ENCODE measurements at regions not wholly inside any gene's neighbourhood (a gene's known extent, or its start where the extent isn't known, plus 50 kb on each side); places are given as distances from the start of the nearest gene placed in this dataset.

- WGBS, 2 experiments (ENCODE audit: low coverage in 1 of 2, low lambda C conversion rate in 2 of 2, missing lambda C conversion rate in 2 of 2), result 93 to 95% methylated on average over 8 of the region's 8 CpGs
- Histone ChIP-seq H3K79me2 (ENCODE audit: insufficient read depth) (no peaks in the 10 kb centered on the region), H3K4me2 (ENCODE audit: unreplicated experiment) (no peak overlapping the region), H3K27ac (no peak overlapping the region), H3F3A (ENCODE audit: insufficient read depth) (peaks cover 9% of the 10 kb centered on the region; the same call in 1 of the 2 replicates), H3K36me3 (ENCODE audit: low read depth) (no peaks in the 10 kb centered on the region), H3K9me3 (ENCODE audit: low read depth) (no peaks in the 10 kb centered on the region), H3K27me3 (replicated peaks; ENCODE audit: insufficient read depth) (no peaks in the 10 kb centered on the region), H3K4me1 (ENCODE audit: insufficient read depth) (peaks cover 25% of the 10 kb centered on the region), H4K20me1 (ENCODE audit: insufficient read depth) (no peaks in the 10 kb centered on the region), H3K9ac (no peak overlapping the region), H3K9me2 (ENCODE audit: insufficient read depth) (no peaks in the 10 kb centered on the region), H3K4me3 (no peak overlapping the region), H2AFZ (no peak overlapping the region)
- no peak for DNase-seq
- TF ChIP-seq EZH2phosphoT487 (IDR thresholded peaks at IDR 0.05; ENCODE audit: insufficient read depth, low read depth), result no peak
- TF ChIP-seq EZH2 (IDR thresholded peaks at IDR 0.05; ENCODE audit: insufficient read depth, poor library complexity, severe bottlenecking), result no peak
- in situ Hi-C loops (cut with MboI), result no loop called here
Observed at GRCh38 chr1:94623560-94624148, 82.1 kb upstream of the F3 start.

GRCh38 chr1:94622757-94623156, 81.2 kb upstream of the F3 start:
- peaks cover 25% of the 10 kb centered on the region for H3K4me1 ChIP-seq (ENCODE audit: insufficient read depth)
- peak; percentile 53 for DNase-seq
- no peaks in the 10 kb centered on the region for H4K20me1 ChIP-seq (ENCODE audit: insufficient read depth)
- H3K9me3 ChIP-seq (ENCODE audit: low read depth), result no peaks in the 10 kb centered on the region
- H3F3A ChIP-seq (ENCODE audit: insufficient read depth), result peaks cover 9% of the 10 kb centered on the region; the same call in 1 of the 2 replicates
- H3K27me3 ChIP-seq (replicated peaks; ENCODE audit: insufficient read depth), result no peaks in the 10 kb centered on the region
- H3K27ac ChIP-seq, result no peak overlapping the region
- no peak for TF ChIP-seq EZH2phosphoT487 (IDR thresholded peaks at IDR 0.05; ENCODE audit: insufficient read depth, low read depth)
- no peak for TF ChIP-seq EZH2 (IDR thresholded peaks at IDR 0.05; ENCODE audit: insufficient read depth, poor library complexity, severe bottlenecking)
- H3K9me2 ChIP-seq (ENCODE audit: insufficient read depth), result no peaks in the 10 kb centered on the region
- in situ Hi-C loops (cut with MboI), result no loop called here
- H2AFZ ChIP-seq, result no peak overlapping the region
- no peak overlapping the region for H3K4me2 ChIP-seq (ENCODE audit: unreplicated experiment)
- H3K79me2 ChIP-seq (ENCODE audit: insufficient read depth), result no peaks in the 10 kb centered on the region
- H3K4me3 ChIP-seq, result no peak overlapping the region
- WGBS, 2 experiments (ENCODE audit: low coverage in 1 of 2, low lambda C conversion rate in 2 of 2, missing lambda C conversion rate in 2 of 2), result 82 to 84% methylated on average over 10 of the region's 10 CpGs
- H3K9ac ChIP-seq, result no peak overlapping the region
- H3K36me3 ChIP-seq (ENCODE audit: low read depth), result no peaks in the 10 kb centered on the region

GRCh38 chr1:94621802-94622201, 80.2 kb upstream of the F3 start:
- TF ChIP-seq EZH2phosphoT487 (IDR thresholded peaks at IDR 0.05; ENCODE audit: insufficient read depth, low read depth), result no peak
- no peak for TF ChIP-seq EZH2 (IDR thresholded peaks at IDR 0.05; ENCODE audit: insufficient read depth, poor library complexity, severe bottlenecking)
- Histone ChIP-seq H3K79me2 (ENCODE audit: insufficient read depth) (no peaks in the 10 kb centered on the region), H3K4me2 (ENCODE audit: unreplicated experiment) (no peak overlapping the region), H3K27ac (no peak overlapping the region), H3K9me2 (ENCODE audit: insufficient read depth) (no peaks in the 10 kb centered on the region), H3K36me3 (ENCODE audit: low read depth) (no peaks in the 10 kb centered on the region), H2AFZ (no peak overlapping the region), H3F3A (ENCODE audit: insufficient read depth) (peaks cover 9% of the 10 kb centered on the region; the same call in 1 of the 2 replicates), H4K20me1 (ENCODE audit: insufficient read depth) (no peaks in the 10 kb centered on the region), H3K27me3 (replicated peaks; ENCODE audit: insufficient read depth) (no peaks in the 10 kb centered on the region), H3K9ac (no peak overlapping the region), H3K4me3 (no peak overlapping the region), H3K4me1 (ENCODE audit: insufficient read depth) (peaks cover 34% of the 10 kb centered on the region), H3K9me3 (ENCODE audit: low read depth) (no peaks in the 10 kb centered on the region)
- in situ Hi-C loops (cut with MboI), result no loop called here
- no peak for DNase-seq

- TF ChIP-seq EZH2phosphoT487 (IDR thresholded peaks at IDR 0.05; ENCODE audit: insufficient read depth, low read depth) (no peak), EZH2 (IDR thresholded peaks at IDR 0.05; ENCODE audit: insufficient read depth, poor library complexity, severe bottlenecking) (no peak)
- Histone ChIP-seq H3K4me2 (ENCODE audit: unreplicated experiment) (no peak overlapping the region), H3K79me2 (ENCODE audit: insufficient read depth) (no peaks in the 10 kb centered on the region), H3K9me2 (ENCODE audit: insufficient read depth) (no peaks in the 10 kb centered on the region), H3K9me3 (ENCODE audit: low read depth) (no peaks in the 10 kb centered on the region), H3F3A (ENCODE audit: insufficient read depth) (peaks cover 9% of the 10 kb centered on the region; the same call in 1 of the 2 replicates), H3K4me3 (no peak overlapping the region), H3K9ac (no peak overlapping the region), H3K27me3 (replicated peaks; ENCODE audit: insufficient read depth) (no peaks in the 10 kb centered on the region), H3K27ac (no peak overlapping the region), H3K4me1 (ENCODE audit: insufficient read depth) (peaks cover 39% of the 10 kb centered on the region), H2AFZ (no peak overlapping the region), H4K20me1 (ENCODE audit: insufficient read depth) (no peaks in the 10 kb centered on the region), H3K36me3 (ENCODE audit: low read depth) (no peaks in the 10 kb centered on the region)
- DNase-seq, result peak; percentile 30
- WGBS, 2 experiments (ENCODE audit: low coverage in 1 of 2, low lambda C conversion rate in 2 of 2, missing lambda C conversion rate in 2 of 2), result 69 to 72% methylated on average over 3 of the region's 3 CpGs
- in situ Hi-C loops (cut with MboI), result no loop called here
Observed at GRCh38 chr1:94621395-94621794, 79.8 kb upstream of the F3 start.
